Endothelial cell of umbilical vein (primary cell): ENCODE measurements at regions not wholly inside any gene's neighbourhood (a gene's known extent, or its start where the extent isn't known, plus 50 kb on each side); places are given as distances from the start of the nearest gene placed in this dataset.
A peak's percentile ranks its signal among the peaks of the same experiment; 100 is the strongest.

Source experiments
- BruUV-seq: library from RNA; stranded (reverse); fragments of 400-500 nt; replicated peaks from 2 replicates; lab custom pipeline; 2021; lab: Mats Ljungman, UMichigan
- CTCF ChIA-PET: fragments of 300-600, 350-600 bp; sonication (Branson Sonifier 250); formaldehyde crosslinking; loops from one replicate; lab custom pipeline; 2021; ENCODE audit warnings: antibody characterized with exemption, inconsistent platforms; lab: Charles Lee
- POLR2A ChIA-PET: fragments of 300-600, 350-600 bp; sonication (Branson Sonifier 250); formaldehyde crosslinking; loops from one replicate; lab custom pipeline; 2021; ENCODE audit warnings: antibody characterized with exemption, inconsistent platforms; lab: Charles Lee
- DNase-seq: peaks from one replicate; pipeline ENCODE4 v3.0.0-alpha.2; 2011; ENCODE audit warnings: low read depth, low spot score
- FAIRE-seq: peaks from 2 replicates; lab custom pipeline; 2011; peaks lifted over from hg19 to GRCh38; lab: Jason Lieb, UNC
- H2AFZ ChIP-seq: 2 replicates; pipeline ENCODE4 v1.6.0; 2012; ENCODE audit warnings: low read depth, low read length, control low read depth, inconsistent platforms
- H3K27ac ChIP-seq: 2 replicates; pipeline ENCODE4 v1.5.1; 2011; ENCODE audit warnings: low read depth, mild to moderate bottlenecking, control low read depth, low read length, moderate library complexity; ENCODE audit not compliant: insufficient read depth
- H3K27me3 ChIP-seq, 2 experiments: 2 replicates each; pipeline versions ENCODE4 v1.6.0 to v1.6.1; 2011; ENCODE audit warnings: low read length in 2 of 2, mixed read lengths in 1 of 2; ENCODE audit not compliant: control insufficient read depth in 2 of 2, insufficient read depth in 2 of 2
- H3K36me3 ChIP-seq, 2 experiments: 2 replicates in 1 of 2; 3 replicates in 1 of 2; pipeline ENCODE4 v1.5.1; 2011; ENCODE audit warnings: low read length in 2 of 2, mild to moderate bottlenecking in 1 of 2, moderate library complexity in 1 of 2; ENCODE audit not compliant: control insufficient read depth in 2 of 2, insufficient read depth in 2 of 2; ENCODE audit errors: extremely low read depth in 1 of 2
- H3K4me1 ChIP-seq: 3 replicates; pipeline ENCODE4 v1.5.1; 2011; ENCODE audit warnings: mild to moderate bottlenecking, low read length; ENCODE audit not compliant: control insufficient read depth, insufficient read depth; ENCODE audit errors: extremely low read depth
- H3K4me2 ChIP-seq: 2 replicates; pipeline ENCODE4 v1.6.1; 2011; ENCODE audit warnings: low read length, control low read depth, mixed read lengths; ENCODE audit not compliant: insufficient read depth
- H3K4me3 ChIP-seq, 3 experiments: fragments of 200-600 bp in 1 of 3; sonication (generic), shearing (Covaris generic) in 1 of 3; replicated peaks in 1 of 3; 2 replicates each; pipeline ENCODE4 v1.5.1; 2011 to 2016; ENCODE audit warnings: control low read depth in 3 of 3, low read length in 3 of 3, mild to moderate bottlenecking in 2 of 3, inconsistent platforms in 1 of 3, low read depth in 1 of 3, moderate library complexity in 1 of 3; ENCODE audit not compliant: insufficient read depth in 1 of 3
- H3K79me2 ChIP-seq: 2 replicates; pipeline ENCODE4 v1.6.0; 2012; ENCODE audit warnings: low read length, inconsistent platforms; ENCODE audit not compliant: control insufficient read depth, insufficient read depth
- H3K9ac ChIP-seq: replicated peaks from 2 replicates; pipeline ENCODE3; 2011; ENCODE audit warnings: low read length, control low read depth; ENCODE audit not compliant: insufficient read depth; ENCODE audit errors: extremely low read depth
- H3K9me1 ChIP-seq: replicated peaks from 3 replicates; pipeline ENCODE4 v1.6.0; 2011; ENCODE audit warnings: mild to moderate bottlenecking, low read length; ENCODE audit not compliant: control insufficient read depth, insufficient read depth; ENCODE audit errors: extremely low read depth
- H3K9me3 ChIP-seq: replicated peaks from 2 replicates; pipeline ENCODE4 v1.5.1; 2012; ENCODE audit warnings: low read length, inconsistent platforms; ENCODE audit not compliant: control insufficient read depth, insufficient read depth
- H4K20me1 ChIP-seq: replicated peaks from 2 replicates; pipeline ENCODE3; 2011; ENCODE audit warnings: mild to moderate bottlenecking, low read length; ENCODE audit not compliant: control insufficient read depth, insufficient read depth; ENCODE audit errors: extremely low read depth
- EZH2 ChIP-seq: IDR thresholded peaks from 2 replicates; pipeline ENCODE4 v1.6.1; 2012; ENCODE audit warnings: borderline replicate concordance, low read depth, mild to moderate bottlenecking, moderate library complexity, low read length, inconsistent platforms; ENCODE audit not compliant: severe bottlenecking
- FOS ChIP-seq: IDR thresholded peaks from 2 replicates; pipeline ENCODE4 v1.6.1; 2011; ENCODE audit warnings: mild to moderate bottlenecking, low read length, moderate library complexity, borderline replicate concordance; ENCODE audit not compliant: insufficient read depth
- JUN ChIP-seq: IDR thresholded peaks from 2 replicates; pipeline ENCODE4 v1.6.1; 2011; ENCODE audit warnings: borderline replicate concordance, low read depth; ENCODE audit not compliant: insufficient read length, insufficient read depth
- POLR2A ChIP-seq: IDR thresholded peaks from 2 replicates; pipeline ENCODE4 v1.6.1; 2012; ENCODE audit warnings: low read depth, mild to moderate bottlenecking, control low read depth, low read length
- POLR2AphosphoS5 ChIP-seq: IDR thresholded peaks from 2 replicates; pipeline ENCODE4 v1.6.1; 2012; ENCODE audit warnings: low read depth, mild to moderate bottlenecking, control low read depth, low read length, moderate library complexity; ENCODE audit not compliant: insufficient read depth
- dilution Hi-C: fragments of 300-500 bp; cut with MboI; formaldehyde crosslinking; loops from one replicate; pipeline ENCODE4 v1.15.0; 2019; ENCODE audit warnings: low sequenced_read_pairs; ENCODE audit not compliant: extremely low pct_ligation_motif_present
- intact Hi-C: fragments of 100-400 bp; cut with micrococcal nuclease; formaldehyde crosslinking; loops from one replicate; pipeline ENCODE4 v1.10.0; 2022
- TF ChIP-seq, protein P1 (sequence below), 2 donors: IDR thresholded peaks; 1 replicate in 1 of 2; 2 replicates in 1 of 2; pipeline ENCODE4 v1.5.1; 2011; ENCODE audit warnings: low read length in 2 of 2, mild to moderate bottlenecking in 2 of 2, moderate library complexity in 2 of 2, control low read depth in 1 of 2, inconsistent platforms in 1 of 2, low read depth in 1 of 2; ENCODE audit not compliant: insufficient read depth in 1 of 2; ENCODE audit errors: extremely low read depth in 1 of 2
- TF ChIP-seq, protein P2 (sequence below): IDR thresholded peaks from 2 replicates; pipeline ENCODE4 v1.6.1; 2011; ENCODE audit not compliant: insufficient read depth, insufficient read length

DNA sequence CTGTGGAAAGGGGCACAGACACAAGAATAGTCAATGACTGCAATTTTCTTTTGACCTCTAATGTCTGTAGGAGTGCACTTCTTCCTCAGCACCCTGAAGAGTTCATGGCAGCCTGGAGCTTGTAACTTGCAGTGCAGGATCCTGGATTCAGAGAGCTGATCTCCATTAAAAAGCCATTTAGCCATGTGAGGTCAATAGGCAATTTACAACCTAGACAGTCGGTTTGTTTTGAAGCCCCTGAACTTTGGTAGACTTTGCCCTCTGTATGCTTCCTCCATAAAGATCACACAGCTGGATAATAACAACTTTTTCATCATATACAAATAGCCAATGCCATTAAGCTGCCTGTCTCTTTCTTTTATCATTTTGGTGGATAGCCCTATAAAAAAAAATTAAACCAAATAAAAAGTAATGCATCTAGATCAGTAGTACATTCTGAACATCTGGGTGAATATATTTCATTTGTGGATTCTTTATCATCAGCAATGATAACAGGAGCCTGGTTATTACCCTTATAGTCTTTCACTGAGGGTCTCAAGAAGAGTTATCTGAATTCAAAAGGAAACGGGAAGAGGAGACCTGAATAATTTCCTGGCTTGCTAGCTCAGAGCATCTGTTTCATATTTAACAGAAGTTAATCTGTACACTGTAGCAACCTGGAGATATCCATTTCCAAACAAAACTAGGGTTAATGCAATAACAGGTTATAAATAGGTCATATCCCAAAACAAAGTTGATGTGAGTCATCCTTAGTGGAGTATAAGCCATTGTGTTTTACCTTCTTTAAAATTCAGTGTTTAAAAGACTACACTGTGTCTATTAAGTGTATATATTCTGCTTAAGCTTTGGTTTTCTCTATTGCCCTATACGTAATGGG is 193.8 kb upstream of the ACTBL2 start:
- POLR2A ChIA-PET: interaction anchor here (0.7 kb wide), 1 partner anchor 28 kb away, joined by 3 read pairs; no protein-coding TSS in a partner anchor

DNA sequence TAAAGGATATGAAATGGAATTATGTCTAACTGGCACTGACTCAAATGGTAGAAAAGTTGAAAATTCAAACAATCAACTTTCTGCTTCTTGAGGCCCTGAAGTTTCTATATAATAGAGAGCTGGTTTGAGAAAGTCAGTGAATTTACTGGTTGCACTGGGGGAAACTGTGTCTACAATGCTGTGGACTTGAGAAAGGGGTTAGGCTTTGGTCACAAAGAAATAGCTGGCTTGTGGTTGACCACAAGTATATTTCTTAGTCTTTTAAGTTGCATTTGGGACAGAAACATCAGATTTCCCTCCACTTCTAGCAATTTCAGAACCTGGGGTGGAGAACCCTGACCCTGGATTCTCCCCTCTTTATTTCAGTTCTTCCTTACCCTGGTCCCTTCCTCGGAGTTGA is 192.6 kb upstream of the ACTBL2 start:
- Histone ChIP-seq H3K9me3 (no peaks in the 10 kb centered on the region), H3K27ac (no peak overlapping the region), H3K79me2 (no peaks in the 10 kb centered on the region), H3K9ac (no peak overlapping the region), H3K4me2 (no peak overlapping the region), H3K4me1 (peaks cover 9% of the 10 kb centered on the region), H4K20me1 (no peaks in the 10 kb centered on the region), H2AFZ (no peak overlapping the region), H3K36me3 (no peaks in the 10 kb centered on the region), H3K27me3 (no peaks in the 10 kb centered on the region), H3K9me1 (no peaks in the 10 kb centered on the region), H3K4me3 (no peak overlapping the region)
- intact Hi-C loops (no loop called here), dilution Hi-C loops (no loop called here)
- ChIA-PET CTCF (interaction anchor here (1.3 to 2.3 kb wide), 4 partner anchors 8 to 25 kb away, joined by 3 to 8 read pairs (median 6); no protein-coding TSS in a partner anchor), POLR2A (interaction anchor here (0.7 kb wide), 1 partner anchor 29 kb away, joined by 3 read pairs; no protein-coding TSS in a partner anchor)
- no TSS peak for BruUV-seq
- FAIRE-seq (no peak), DNase-seq (no peak)
- TF ChIP-seq, protein P1, sequence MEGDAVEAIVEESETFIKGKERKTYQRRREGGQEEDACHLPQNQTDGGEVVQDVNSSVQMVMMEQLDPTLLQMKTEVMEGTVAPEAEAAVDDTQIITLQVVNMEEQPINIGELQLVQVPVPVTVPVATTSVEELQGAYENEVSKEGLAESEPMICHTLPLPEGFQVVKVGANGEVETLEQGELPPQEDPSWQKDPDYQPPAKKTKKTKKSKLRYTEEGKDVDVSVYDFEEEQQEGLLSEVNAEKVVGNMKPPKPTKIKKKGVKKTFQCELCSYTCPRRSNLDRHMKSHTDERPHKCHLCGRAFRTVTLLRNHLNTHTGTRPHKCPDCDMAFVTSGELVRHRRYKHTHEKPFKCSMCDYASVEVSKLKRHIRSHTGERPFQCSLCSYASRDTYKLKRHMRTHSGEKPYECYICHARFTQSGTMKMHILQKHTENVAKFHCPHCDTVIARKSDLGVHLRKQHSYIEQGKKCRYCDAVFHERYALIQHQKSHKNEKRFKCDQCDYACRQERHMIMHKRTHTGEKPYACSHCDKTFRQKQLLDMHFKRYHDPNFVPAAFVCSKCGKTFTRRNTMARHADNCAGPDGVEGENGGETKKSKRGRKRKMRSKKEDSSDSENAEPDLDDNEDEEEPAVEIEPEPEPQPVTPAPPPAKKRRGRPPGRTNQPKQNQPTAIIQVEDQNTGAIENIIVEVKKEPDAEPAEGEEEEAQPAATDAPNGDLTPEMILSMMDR (IDR thresholded peaks at IDR 0.05; ENCODE audit: extremely low read depth in 1 of 2, insufficient read depth in 1 of 2, low read depth in 1 of 2, low read length in 2 of 2): no peak
- TF ChIP-seq JUN: no peak

More for the DNA sequence above, 193.8 kb upstream of the ACTBL2 start:
- Histone ChIP-seq H3K4me1 (peaks cover 9% of the 10 kb centered on the region), H3K9me3 (no peaks in the 10 kb centered on the region), H3K36me3 (no peaks in the 10 kb centered on the region), H3K4me2 (no peak overlapping the region), H2AFZ (no peak overlapping the region), H3K79me2 (no peaks in the 10 kb centered on the region), H3K9me1 (no peaks in the 10 kb centered on the region), H4K20me1 (no peaks in the 10 kb centered on the region), H3K27me3 (no peaks in the 10 kb centered on the region), H3K9ac (no peak overlapping the region), H3K4me3 (no peak overlapping the region), H3K27ac (no peak overlapping the region)
- dilution Hi-C loops: no loop called here
- BruUV-seq: no TSS peak
- intact Hi-C loops: no loop called here
- peak; percentile 54 for DNase-seq
- FAIRE-seq: peak; percentile 59
- TF ChIP-seq EZH2 (no peak), JUN (peak; percentile 53), POLR2A (no peak), POLR2AphosphoS5 (no peak), FOS (no peak)
- TF ChIP-seq, protein P2, sequence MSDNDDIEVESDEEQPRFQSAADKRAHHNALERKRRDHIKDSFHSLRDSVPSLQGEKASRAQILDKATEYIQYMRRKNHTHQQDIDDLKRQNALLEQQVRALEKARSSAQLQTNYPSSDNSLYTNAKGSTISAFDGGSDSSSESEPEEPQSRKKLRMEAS: no peak
- CTCF ChIA-PET: interaction anchor here (1.3 to 2.3 kb wide), 3 partner anchors 10 to 26 kb away, joined by 5 to 8 read pairs (median 6); no protein-coding TSS in a partner anchor
